ENCODE measurements at regions not wholly inside any gene's neighbourhood (a gene's known extent, or its start where the extent isn't known, plus 50 kb on each side); places are given as distances from the start of the nearest gene placed in this dataset.

DNA sequence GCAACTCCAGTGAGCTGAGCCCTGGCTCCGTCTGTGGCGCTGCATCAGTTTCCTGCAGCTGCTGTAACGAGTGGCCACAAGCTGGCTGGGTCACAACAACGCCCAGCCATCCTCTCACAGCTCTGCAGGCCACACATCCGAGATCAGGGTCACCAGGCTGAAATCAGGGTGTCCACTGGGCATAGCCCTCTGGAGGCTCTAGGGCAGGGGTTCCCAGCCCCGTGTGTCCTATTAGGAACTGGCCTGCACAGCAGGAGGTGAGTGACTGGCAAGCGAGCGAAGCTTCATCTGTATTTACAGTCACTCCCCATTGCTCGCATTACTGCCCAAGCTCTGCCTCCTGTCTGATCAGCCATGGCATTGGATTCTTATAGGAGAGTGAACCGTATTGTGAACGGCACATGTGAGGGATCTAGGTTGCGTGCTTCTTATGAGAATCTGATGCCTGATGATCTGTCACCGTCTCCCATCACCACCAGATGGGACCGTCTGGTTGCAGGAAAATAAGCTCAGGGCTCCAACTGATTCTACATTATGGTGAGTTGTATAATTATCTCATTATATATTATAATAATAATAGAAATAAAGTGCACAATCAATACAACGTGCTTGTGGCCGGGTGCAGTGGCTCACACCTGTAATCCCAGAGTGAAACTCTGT is 176.5 kb downstream of the SEC14L1 start:
- H3K36me3 ChIP-seq (ENCODE audit: insufficient read depth): no peaks in the 10 kb centered on the region
- 95% methylated on average over 16 of the region's 16 CpGs for WGBS
- H3K4me1 ChIP-seq (ENCODE audit: insufficient read depth): no peaks in the 10 kb centered on the region
- no peak overlapping the region for H3K4me3 ChIP-seq (ENCODE audit: low read depth, low read length)
- H3K27ac ChIP-seq (ENCODE audit: low read depth): no peak overlapping the region
- no peak for DNase-seq (ENCODE audit: extremely low spot score)

DNA sequence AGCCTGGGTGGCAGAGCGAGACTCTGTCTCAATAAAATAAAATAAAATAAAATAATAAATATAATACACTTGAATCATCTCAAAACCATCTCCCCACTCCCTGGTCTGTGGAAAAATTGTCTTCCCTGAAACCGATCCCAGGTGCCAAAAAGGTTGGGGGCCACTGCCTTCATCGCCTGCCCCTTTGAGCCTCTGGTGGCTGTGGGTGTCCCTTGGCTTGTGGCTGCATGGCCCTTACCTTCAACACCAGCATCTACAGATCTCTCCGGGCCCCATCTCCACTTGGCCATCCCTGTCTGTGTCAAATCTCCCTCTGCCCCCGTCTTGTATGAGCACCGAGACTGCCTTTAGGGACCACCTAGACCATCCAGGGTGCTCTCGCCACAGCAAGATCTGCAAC is 177.3 kb downstream of the SEC14L1 start:
- no peaks in the 10 kb centered on the region for H3K36me3 ChIP-seq (ENCODE audit: insufficient read depth)
- H3K4me1 ChIP-seq (ENCODE audit: insufficient read depth): no peaks in the 10 kb centered on the region
- no peak overlapping the region for H3K4me3 ChIP-seq (ENCODE audit: low read depth, low read length)
- DNase-seq (ENCODE audit: extremely low spot score): no peak
- 97% methylated on average over 7 of the region's 7 CpGs for WGBS
- H3K27ac ChIP-seq (ENCODE audit: low read depth): no peak overlapping the region

DNA sequence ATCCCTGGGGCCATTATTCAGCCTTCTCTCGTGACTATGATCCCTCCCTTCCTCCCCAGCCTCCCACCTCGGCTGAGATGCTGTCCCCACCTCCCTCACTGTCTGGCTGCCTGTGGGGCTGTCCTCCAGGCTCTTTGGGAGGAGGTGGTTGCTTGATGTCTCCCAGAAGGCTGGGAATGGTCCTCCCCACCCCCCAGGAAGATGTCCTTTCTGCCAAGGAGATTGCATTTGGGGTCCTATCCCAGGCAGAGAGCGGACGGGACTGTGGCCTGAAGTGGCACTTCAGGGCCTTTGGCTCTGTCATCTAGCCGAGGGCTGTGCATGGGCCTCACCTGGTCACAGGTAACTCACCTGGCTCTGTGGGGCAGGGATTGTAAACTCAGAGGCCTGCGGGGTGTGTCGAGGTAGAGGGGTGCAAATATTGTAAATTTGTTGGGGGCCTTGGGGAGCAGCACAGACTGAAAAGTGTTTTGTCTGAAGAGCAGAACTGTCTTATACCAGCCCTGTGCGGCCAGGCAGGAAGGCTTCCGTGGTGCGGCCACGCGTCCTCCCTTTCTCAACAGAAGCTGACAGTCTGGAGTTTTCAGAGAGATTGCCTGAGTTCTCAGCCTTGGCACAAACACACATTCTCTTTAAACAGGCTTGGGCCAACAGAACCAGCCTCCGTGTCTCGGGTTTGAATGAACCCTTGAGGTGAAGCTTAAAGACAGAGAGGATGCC is 177.9 kb downstream of the SEC14L1 start:
- Histone ChIP-seq H3K27ac (ENCODE audit: low read depth) (peak overlapping the region; percentile 94), H3K4me1 (ENCODE audit: insufficient read depth) (no peaks in the 10 kb centered on the region), H3K4me3 (ENCODE audit: low read depth, low read length) (no peak overlapping the region), H3K36me3 (ENCODE audit: insufficient read depth) (no peaks in the 10 kb centered on the region)
- DNase-seq (ENCODE audit: extremely low spot score): no peak
- WGBS: 43% methylated on average over 14 of the region's 14 CpGs

DNA sequence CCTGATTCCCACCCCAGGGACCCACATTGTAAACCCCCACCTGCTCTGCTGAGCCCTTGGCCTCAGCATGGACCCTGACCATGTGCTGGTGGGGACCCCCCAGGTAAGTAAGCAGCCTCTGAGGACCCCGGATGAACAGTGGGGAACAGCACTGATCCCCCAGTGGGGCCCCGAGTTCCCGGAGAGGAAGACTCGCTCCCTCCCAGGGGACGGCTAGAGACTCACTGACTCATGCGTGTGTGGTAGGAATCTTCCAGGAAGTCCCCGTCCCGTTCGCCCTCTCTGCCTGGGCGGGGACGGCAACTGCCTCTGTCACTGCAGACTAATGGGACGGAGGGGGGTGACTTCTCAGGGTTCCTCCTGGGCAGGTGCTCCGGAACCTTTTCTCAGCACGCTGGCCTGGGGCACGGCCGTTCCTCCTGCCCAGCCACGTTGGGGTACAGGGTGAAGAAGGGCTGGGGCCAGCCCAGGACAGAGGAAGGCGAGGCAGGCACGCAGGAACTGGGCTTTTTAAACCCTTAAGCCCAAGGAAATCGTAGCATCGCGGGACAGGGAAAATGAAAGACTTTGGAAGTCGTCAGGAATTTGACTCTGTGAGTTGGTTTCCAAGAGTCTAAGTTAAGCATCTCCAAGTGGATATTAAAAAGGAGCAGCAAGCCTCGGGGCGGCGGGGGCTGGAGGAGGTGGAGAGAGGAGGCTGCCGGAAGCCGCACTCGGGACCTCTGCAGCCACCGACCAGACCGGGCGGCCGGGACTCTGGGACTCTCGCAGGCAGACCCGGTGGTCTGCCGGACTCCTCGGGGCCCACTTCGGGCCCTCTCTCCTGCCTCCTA is 178.7 kb downstream of the SEC14L1 start:
- WGBS: 9% methylated on average over 38 of the region's 38 CpGs
- Histone ChIP-seq H3K4me3 (ENCODE audit: low read depth, low read length) (peak overlapping the region; percentile 40), H3K27ac (ENCODE audit: low read depth) (peak overlapping the region; percentile 94), H3K4me1 (ENCODE audit: insufficient read depth) (no peaks in the 10 kb centered on the region), H3K36me3 (ENCODE audit: insufficient read depth) (no peaks in the 10 kb centered on the region)
- DNase-seq (ENCODE audit: extremely low spot score): no peak

GRCh38 chr17:77320044-77320440 is 179.3 kb downstream of the SEC14L1 start:
- H3K4me1 ChIP-seq (ENCODE audit: insufficient read depth): no peaks in the 10 kb centered on the region
- no peak for DNase-seq (ENCODE audit: extremely low spot score)
- peak overlapping the region; percentile 82 for H3K27ac ChIP-seq (ENCODE audit: low read depth)
- peak overlapping the region; percentile 40 for H3K4me3 ChIP-seq (ENCODE audit: low read depth, low read length)
- WGBS: 25% methylated on average over 18 of the region's 18 CpGs
- H3K36me3 ChIP-seq (ENCODE audit: insufficient read depth): no peaks in the 10 kb centered on the region

DNA sequence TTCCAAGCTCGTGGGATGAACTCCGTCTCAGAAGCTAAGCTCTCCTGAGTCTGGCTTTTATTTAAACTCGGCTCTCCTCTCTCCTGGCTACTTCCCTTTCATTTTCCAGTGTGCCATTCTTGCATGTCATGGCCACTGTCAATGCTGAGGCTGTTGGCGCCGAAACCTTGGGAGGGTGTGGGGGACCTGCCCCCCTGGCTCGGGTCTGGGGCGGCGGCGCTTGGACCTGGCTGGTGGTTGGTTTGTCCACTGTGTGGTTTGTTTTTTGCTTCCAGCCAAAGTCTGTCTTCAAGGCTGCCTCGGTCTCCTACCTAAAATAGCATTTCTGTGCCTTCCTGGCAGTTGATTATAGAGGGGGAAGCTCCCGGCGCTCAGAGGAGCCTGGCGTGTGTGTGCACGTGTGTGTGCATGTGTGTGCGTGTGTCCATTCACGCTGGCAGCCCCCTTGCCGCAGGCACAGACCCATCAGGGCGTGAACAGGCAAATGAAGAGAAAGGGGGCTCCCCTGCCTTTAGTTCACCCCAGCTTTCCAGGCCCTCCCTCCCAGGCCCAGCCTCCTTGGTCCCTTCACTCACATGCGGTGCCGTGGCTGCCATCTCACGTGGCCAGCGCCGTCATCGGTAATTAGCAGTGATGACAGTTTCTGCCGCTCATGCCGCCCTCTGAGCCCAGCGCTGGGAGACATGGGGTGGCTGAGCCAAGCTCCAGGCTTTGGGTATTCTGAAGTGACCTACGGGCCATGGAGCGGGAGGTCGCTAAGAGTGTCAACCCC is 179.9 kb downstream of the SEC14L1 start:
- WGBS: 31% methylated on average over 30 of the region's 30 CpGs
- H3K4me1 ChIP-seq (ENCODE audit: insufficient read depth): no peaks in the 10 kb centered on the region
- H3K27ac ChIP-seq (ENCODE audit: low read depth): peak overlapping the region; percentile 82
- peak overlapping the region; percentile 40 for H3K4me3 ChIP-seq (ENCODE audit: low read depth, low read length)
- no peaks in the 10 kb centered on the region for H3K36me3 ChIP-seq (ENCODE audit: insufficient read depth)
- DNase-seq (ENCODE audit: extremely low spot score): no peak

GRCh38 chr17:77321649-77322513 is 181.1 kb downstream of the SEC14L1 start:
- no peak overlapping the region for H3K27ac ChIP-seq (ENCODE audit: low read depth)
- DNase-seq (ENCODE audit: extremely low spot score): no peak
- WGBS: 72% methylated on average over 35 of the region's 35 CpGs
- H3K4me1 ChIP-seq (ENCODE audit: insufficient read depth): no peaks in the 10 kb centered on the region
- no peak overlapping the region for H3K4me3 ChIP-seq (ENCODE audit: low read depth, low read length)
- H3K36me3 ChIP-seq (ENCODE audit: insufficient read depth): no peaks in the 10 kb centered on the region

DNA sequence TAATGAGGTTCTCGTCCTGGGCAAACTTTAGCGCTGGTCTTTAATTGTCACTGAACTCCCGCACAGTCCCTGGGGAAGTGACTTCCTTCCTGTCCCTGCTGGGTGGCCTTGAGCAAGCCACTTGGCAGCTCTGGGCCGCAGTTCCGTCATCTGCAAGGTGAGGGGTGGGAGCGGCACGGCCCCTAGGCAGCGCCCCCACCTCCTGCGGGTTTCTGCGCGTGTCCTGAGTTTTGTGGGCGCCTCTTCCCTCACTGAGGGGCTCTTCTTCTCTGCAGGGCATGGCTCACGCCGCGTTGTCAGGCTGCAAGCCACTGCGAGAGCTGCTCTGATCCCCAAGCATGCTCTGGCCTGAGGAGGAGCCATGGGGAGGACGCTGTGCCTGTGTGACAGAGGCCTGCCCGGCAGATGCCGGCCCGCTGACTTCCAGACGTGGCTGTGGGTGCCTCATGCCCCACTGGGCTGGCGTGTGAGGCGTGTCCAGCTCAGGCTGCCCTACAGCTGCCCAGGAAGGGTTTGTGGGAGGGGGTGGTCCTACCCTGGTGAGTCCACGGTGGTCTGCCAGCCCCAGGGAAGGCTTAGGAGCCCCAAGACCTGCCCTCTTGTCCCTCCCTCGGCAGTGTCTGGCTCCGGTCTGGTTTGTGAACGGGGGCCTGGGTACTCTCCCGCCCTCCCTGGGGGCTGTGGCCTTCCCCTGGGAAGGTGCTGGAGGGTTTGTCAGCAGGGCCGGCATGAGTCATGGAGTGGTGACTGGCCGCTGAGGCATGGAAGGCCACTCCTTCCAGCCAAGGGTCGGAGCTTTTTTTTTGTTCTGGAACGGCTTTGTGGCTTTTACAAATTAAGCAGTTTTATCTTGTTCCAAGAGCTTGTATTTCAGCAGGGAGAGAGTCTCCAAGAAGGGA is 182.0 kb downstream of the SEC14L1 start:
- Histone ChIP-seq H3K4me3 (ENCODE audit: low read depth, low read length) (peak overlapping the region; percentile 9), H3K4me1 (ENCODE audit: insufficient read depth) (no peaks in the 10 kb centered on the region), H3K36me3 (ENCODE audit: insufficient read depth) (no peaks in the 10 kb centered on the region), H3K27ac (ENCODE audit: low read depth) (peak overlapping the region; percentile 96)
- no peak for DNase-seq (ENCODE audit: extremely low spot score)
- 40% methylated on average over 32 of the region's 32 CpGs for WGBS

DNA sequence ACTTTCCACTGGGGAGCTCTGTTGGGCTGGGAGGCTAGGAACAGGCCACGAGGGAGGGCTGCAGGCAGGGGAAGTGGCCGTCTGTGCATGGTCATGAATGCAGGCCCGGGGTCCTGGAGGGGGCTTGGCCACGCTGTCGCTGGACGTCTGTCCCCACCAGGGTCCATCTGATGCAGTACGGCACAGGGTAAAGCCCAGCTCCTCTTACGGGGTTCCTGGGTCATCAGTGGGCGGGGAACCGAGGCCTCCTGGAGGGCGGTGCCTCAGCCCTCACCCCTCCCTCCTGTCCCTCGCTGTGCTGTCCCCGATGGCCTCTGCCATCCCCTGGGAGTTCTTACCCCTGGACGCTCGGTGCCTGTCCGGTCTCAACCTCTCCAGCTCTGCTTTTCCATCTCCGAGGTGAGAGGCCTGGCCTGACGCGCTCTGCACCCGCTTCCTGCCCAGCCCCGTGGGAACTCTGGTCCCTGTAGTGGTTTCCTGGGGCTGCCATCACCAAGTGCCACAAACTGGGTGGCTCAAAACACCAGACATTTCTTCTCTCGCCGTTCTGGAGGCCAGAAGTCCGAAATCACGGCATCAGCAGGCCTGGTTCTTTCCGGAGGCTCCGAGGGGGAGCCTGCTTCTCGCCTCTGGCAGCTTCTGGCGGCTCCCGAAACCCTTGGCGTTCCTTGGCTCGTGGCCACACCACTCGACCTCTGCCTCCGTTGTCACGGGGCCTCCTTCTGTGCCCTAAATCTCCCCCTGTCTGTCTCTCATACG is 182.8 kb downstream of the SEC14L1 start:
- Histone ChIP-seq H3K36me3 (ENCODE audit: insufficient read depth) (no peaks in the 10 kb centered on the region), H3K27ac (ENCODE audit: low read depth) (peak overlapping the region; percentile 88), H3K4me1 (ENCODE audit: insufficient read depth) (no peaks in the 10 kb centered on the region), H3K4me3 (ENCODE audit: low read depth, low read length) (no peak overlapping the region)
- WGBS: 30% methylated on average over 36 of the region's 36 CpGs
- no peak for DNase-seq (ENCODE audit: extremely low spot score)

GRCh38 chr17:77324227-77324626 is 183.5 kb downstream of the SEC14L1 start:
- no peaks in the 10 kb centered on the region for H3K36me3 ChIP-seq (ENCODE audit: insufficient read depth)
- no peaks in the 10 kb centered on the region for H3K4me1 ChIP-seq (ENCODE audit: insufficient read depth)
- H3K27ac ChIP-seq (ENCODE audit: low read depth): peak overlapping the region; percentile 88
- 87% methylated on average over 8 of the region's 8 CpGs for WGBS
- DNase-seq (ENCODE audit: extremely low spot score): no peak
- no peak overlapping the region for H3K4me3 ChIP-seq (ENCODE audit: low read depth, low read length)

DNA sequence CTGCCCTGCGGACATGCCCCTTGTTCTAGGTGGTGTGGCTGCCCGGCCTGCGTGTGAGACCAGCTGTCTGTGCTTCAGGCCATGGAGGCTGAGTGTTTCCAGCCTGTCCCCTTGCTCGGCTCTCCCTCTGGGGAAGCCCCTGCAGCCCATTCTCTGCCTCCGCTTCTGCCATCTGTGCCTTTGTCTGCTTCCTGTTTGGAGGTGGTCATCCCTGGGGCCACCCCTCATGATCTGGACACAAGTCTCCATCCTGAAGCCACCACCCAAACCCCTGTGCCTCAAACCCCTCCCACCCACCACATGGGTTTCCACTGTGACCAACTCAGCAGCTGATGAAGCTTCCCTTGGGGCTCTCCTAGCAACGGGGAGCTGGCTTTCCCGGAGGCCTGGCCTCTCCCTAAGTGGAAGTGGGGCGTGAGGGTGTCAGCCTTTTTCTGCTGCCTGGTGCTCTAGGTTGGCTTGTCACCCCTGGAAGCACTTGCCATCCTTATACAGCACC is 184.9 kb downstream of the SEC14L1 start:
- H3K36me3 ChIP-seq (ENCODE audit: insufficient read depth): no peaks in the 10 kb centered on the region
- H3K4me3 ChIP-seq (ENCODE audit: low read depth, low read length): no peak overlapping the region
- H3K4me1 ChIP-seq (ENCODE audit: insufficient read depth): no peaks in the 10 kb centered on the region
- DNase-seq (ENCODE audit: extremely low spot score): no peak
- WGBS: 47% methylated on average over 8 of the region's 8 CpGs
- H3K27ac ChIP-seq (ENCODE audit: low read depth): peak overlapping the region; percentile 81
